HFF-Myc (cell line): ENCODE measurements at regions not wholly inside any gene's neighbourhood (a gene's known extent, or its start where the extent isn't known, plus 50 kb on each side); places are given as distances from the start of the nearest gene placed in this dataset.
"Not testable (repeated sequence)": the region's sequence is repeated elsewhere in the genome, so short reads cannot be mapped to it uniquely, and the experiment has no call there.

Experiments
- DNase-seq: peaks from one replicate; pipeline ENCODE4 v3.0.0-alpha.2; 2011; ENCODE audit warnings: low read depth; ENCODE audit errors: extremely low read depth
- H3K4me3 ChIP-seq: replicated peaks from 2 replicates; pipeline ENCODE4 v1.5.1; 2011; ENCODE audit warnings: low read depth, mild to moderate bottlenecking, control low read depth, low read length
- CTCF ChIP-seq: IDR thresholded peaks from 2 replicates; pipeline ENCODE4 v1.5.1; 2012; ENCODE audit warnings: mild to moderate bottlenecking, low read depth, low read length, control low read depth; ENCODE audit errors: missing control alignments

GRCh38 chr21:23939369-23940065 is 1667.8 kb downstream of the MRPL39 start:
- TF ChIP-seq CTCF, result no peak
- no peak for DNase-seq
- H3K4me3 ChIP-seq, result no peak overlapping the region

- DNase-seq, result no peak
- H3K4me3 ChIP-seq, result no peak overlapping the region
- TF ChIP-seq CTCF, result no peak
Observed at GRCh38 chr21:23936991-23937390, 1670.3 kb downstream of the MRPL39 start.

DNA sequence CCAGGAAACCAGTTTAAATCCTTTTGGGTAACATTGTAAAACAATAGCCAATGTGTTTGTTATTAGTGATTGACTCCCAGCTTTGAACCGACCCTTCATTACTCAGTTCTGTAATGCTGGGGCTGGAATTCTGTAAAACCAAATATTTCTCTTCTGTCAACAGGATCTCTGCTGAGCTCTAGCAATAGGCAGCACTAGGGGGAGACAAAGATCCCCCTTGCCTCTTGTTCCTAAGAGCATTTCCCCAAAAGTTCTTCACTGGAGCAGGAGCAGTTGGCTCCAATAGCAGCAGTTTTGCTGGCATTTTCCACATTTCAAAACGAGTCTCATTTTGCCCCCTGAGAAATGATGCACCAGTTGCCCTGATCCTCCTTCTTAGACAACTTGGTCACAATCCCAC is 1671.1 kb downstream of the MRPL39 start:
- TF ChIP-seq CTCF, result peak; percentile 2
- H3K4me3 ChIP-seq, result no peak overlapping the region
- no peak for DNase-seq

- H3K4me3 ChIP-seq, result no peak overlapping the region
- TF ChIP-seq CTCF, result no peak
- no peak for DNase-seq
Observed at GRCh38 chr21:23930565-23930964, 1676.7 kb downstream of the MRPL39 start.

DNA sequence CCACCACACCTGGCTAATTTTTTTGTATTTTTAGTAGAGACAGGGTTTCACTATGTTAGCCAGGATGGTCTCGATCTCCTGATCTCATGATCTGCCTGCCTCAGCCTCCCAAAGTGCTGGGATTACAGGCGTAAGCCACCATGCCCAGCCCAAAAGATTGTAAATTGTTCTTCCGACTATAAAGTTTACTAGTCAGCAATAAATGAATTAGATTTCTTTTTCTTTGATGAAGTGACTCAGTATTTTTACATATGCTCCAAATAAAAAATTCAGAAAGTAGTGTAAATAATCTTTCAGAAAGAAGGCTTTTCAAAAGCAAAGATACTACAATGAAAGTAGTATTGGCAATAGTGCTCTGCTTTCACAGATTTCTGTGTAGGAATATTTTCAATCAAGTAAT is 1680.9 kb downstream of the MRPL39 start:
- DNase-seq, H3K4me3 ChIP-seq: not testable (repeated sequence)

GRCh38 chr21:23921670-23922418 is 1685.4 kb downstream of the MRPL39 start:
- H3K4me3 ChIP-seq, result no peak overlapping the region
- TF ChIP-seq CTCF, result no peak
- DNase-seq, result no peak

DNA sequence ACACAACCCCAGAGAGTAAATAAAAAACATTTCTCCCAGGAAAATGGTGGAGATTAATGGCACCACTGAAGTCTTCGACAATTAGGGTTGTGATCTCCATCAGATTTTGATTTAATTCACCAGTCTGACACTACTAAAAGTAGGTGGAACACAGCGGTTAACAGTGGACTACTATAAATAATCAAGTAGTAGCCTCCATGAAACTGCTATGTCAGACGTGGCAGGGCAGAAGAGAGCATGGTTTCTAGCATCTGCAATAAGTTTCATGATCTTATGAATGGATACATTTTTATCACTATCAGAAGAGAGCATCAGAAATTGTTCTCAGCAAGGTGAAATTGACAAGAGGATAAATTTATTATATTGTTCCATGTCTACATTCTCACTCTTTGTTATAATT is 1706.6 kb downstream of the MRPL39 start:
- DNase-seq, result no peak
- H3K4me3 ChIP-seq, result no peak overlapping the region
- TF ChIP-seq CTCF, result no peak
